GM18868 (cell line): ENCODE measurements at regions not wholly inside any gene's neighbourhood (a gene's known extent, or its start where the extent isn't known, plus 50 kb on each side); places are given as distances from the start of the nearest gene placed in this dataset.
"Not testable (repeated sequence)": the region's sequence is repeated elsewhere in the genome, so short reads cannot be mapped to it uniquely, and the experiment has no call there.

Experiments used
- ATAC-seq: cut with Tn5 transposase; IDR thresholded peaks from one replicate; pipeline ENCODE4 v1.9.1; 2021; ENCODE audit warnings: mild to moderate bottlenecking, moderate library complexity; ENCODE audit not compliant: unreplicated experiment

DNA sequence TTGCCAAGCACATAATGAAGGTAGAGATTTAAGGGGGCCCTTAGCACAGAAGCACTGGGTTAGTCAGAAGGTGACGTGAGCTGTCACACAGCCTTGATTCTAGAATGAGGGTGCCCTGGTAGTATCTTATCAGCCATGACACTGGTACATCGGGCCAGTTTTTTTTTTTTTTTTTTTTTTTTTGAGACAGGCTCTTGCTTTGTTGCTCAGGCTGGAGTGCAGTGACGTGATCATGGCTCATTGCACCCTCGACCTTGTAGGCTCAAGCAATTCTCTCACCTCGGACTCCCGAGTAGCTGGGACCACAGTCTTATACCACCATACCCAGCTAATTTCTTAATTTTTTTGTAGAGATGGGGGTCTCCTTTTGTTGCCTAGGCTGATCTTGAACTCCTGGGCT is 872.6 kb upstream of the DEFB115 start:
- not testable (repeated sequence) for ATAC-seq

DNA sequence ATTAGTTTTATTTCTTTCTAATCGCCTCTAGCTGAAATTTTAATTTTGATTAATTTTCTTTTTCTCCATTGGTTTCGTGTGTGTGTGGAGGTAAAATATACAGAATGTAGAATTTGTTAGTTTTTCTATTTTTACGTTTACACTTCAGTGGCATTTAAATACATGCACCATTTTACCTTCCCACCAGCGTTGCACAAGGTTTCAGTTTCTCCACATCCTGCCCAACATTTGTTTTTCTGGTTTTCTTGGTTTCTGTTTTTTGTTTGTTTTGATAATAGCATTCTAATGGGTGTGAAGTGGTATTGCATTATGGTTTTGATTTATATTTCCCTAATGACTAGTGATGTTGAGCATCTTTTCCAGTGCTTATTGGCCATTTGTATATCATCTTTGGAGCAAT is 871.4 kb upstream of the DEFB115 start:
- not testable (repeated sequence) for ATAC-seq

GRCh38 chr20:30387823-30388222 is 869.6 kb upstream of the DEFB115 start:
- ATAC-seq, result not testable (repeated sequence)

DNA sequence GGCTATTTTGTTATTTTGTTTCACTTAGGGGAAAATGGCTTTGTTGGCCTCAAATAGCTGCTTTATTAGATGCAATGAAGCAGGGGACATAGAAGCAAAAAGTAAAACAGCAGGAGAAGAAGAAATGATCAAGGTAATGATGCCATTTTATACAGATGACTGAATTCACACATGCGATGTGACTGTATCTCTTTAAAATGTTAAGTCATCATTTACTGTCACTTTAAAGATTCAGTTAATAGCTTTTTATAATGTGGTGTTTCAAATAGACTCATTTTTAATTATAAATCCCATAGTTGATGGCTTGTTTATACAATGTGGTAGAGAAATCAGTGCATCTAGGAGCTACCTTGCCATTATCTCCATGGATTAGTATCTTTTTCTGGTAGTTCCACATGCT is 863.9 kb upstream of the DEFB115 start:
- not testable (repeated sequence) for ATAC-seq

- ATAC-seq, result not testable (repeated sequence)
Observed at GRCh38 chr20:30397111-30397510, 860.4 kb upstream of the DEFB115 start.

- not testable (repeated sequence) for ATAC-seq
Observed at GRCh38 chr20:30405061-30405460, 852.4 kb upstream of the DEFB115 start.

DNA sequence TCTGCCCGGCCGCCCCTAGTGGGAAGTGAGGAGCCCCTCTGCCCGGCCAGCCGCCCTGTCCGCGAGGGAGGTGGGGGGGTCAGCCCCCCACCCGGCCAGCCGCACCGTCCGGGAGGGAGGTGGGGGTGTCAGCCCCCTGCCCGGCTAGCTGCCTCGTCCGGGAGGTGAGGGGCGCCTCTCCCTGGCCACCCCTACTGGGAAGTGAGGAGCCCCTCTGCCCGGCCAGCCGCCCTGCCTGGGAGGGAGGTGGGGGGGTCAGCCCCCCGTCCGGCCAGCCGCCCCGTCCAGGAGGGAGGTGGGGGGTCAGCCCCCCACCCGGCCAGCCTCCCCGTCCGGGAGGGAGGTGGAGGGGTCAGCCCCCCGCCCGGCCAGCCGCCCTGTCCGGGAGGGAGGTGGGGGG is 851.9 kb upstream of the DEFB115 start:
- not testable (repeated sequence) for ATAC-seq

- not testable (repeated sequence) for ATAC-seq
Observed at GRCh38 chr20:30406370-30406769, 851.1 kb upstream of the DEFB115 start.

GRCh38 chr20:30412972-30413371 is 844.5 kb upstream of the DEFB115 start:
- no peak for ATAC-seq

- not testable (repeated sequence) for ATAC-seq
Observed at GRCh38 chr20:30417387-30417786, 840.1 kb upstream of the DEFB115 start.

GRCh38 chr20:30418378-30418777 is 839.1 kb upstream of the DEFB115 start:
- ATAC-seq, result not testable (repeated sequence)

DNA sequence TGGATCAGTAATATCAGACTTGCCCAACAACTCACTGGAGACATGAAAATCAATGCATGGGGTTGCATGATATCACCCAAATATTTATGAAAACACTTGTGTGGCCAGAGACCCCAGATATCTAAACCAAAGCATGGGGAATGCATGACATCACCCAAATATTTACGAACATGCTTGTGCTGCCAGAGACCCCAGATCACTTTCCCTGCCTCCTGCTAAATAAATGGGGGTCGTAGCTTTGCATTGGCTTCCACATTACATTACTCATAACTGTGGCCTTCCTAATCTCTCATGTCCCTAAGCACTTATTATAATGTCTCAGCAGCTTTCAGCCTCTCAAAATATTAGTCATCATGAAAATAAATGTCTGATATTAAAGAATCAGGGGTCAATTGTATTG is 838.0 kb upstream of the DEFB115 start:
- ATAC-seq, result no peak

- ATAC-seq, result not testable (repeated sequence)
Observed at GRCh38 chr20:30419871-30420420, 837.5 kb upstream of the DEFB115 start.
